WTC11 (cell line): ENCODE measurements at regions not wholly inside any gene's neighbourhood (a gene's known extent, or its start where the extent isn't known, plus 50 kb on each side); places are given as distances from the start of the nearest gene placed in this dataset.

Experiments used
- E2F4 ChIP-seq: sonication (generic); formaldehyde crosslinking; IDR thresholded peaks from 2 replicates; pipeline ENCODE4 v1.8.1; 2022; ENCODE audit warnings: low read depth, mild to moderate bottlenecking, moderate library complexity, missing genetic modification reagents, borderline replicate concordance
- MAX ChIP-seq: sonication (generic); formaldehyde crosslinking; IDR thresholded peaks from 2 replicates; pipeline ENCODE4 v1.8.0; 2022; ENCODE audit warnings: mild to moderate bottlenecking, missing genetic modification reagents
- NFE2L1 ChIP-seq: sonication (generic); formaldehyde crosslinking; IDR thresholded peaks from 2 replicates; pipeline ENCODE4 v1.8.1; 2023; ENCODE audit warnings: missing genetic modification reagents
- ZBTB21 ChIP-seq: sonication (generic); formaldehyde crosslinking; IDR thresholded peaks from 2 replicates; pipeline ENCODE4 v1.8.1; 2023; ENCODE audit warnings: mild to moderate bottlenecking, missing genetic modification reagents, borderline replicate concordance
- TF ChIP-seq, protein P1 (sequence below): fragments of 200-600 bp; IDR thresholded peaks from 2 replicates; pipeline ENCODE4 v1.8.0; 2022; ENCODE audit warnings: antibody characterized with exemption

DNA sequence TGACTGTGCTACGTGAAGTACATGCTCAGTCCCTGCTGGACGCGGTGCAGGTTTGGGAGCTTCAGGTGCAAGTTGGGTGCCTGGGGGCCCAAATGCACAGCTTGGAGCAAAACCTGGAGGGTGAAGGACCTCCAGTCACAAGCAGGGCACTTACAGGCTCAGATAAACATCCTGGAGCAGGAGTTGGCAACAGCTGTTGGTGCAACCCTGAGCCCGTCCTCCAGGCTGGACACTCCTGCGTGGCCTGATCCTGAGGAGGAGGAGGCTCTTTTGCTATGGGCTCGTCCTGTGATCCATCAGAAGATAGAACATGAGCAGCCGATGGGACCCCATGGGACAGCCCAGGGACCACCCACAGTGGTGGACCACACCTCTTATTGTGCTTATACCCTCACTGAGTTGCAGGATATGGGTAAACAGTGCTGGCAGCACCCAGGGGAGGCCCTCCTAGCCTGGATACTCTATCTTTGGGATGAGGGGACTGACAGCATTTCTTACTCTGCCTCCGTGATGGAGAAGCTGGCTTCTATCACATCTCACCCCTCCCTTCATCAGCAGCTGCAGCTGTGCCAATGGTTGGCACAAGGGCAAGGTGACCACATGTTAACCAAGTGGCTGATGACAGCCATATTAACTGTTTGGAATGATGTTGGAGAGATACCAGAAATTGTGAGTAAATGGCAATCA lies 301.6 kb downstream of the ZPLD1 start:
- TF ChIP-seq MAX (CRISPR knock-in tag) (no peak), ZBTB21 (CRISPR knock-in tag) (no peak), E2F4 (no peak), NFE2L1 (CRISPR knock-in tag) (no peak)
- TF ChIP-seq, protein P1, sequence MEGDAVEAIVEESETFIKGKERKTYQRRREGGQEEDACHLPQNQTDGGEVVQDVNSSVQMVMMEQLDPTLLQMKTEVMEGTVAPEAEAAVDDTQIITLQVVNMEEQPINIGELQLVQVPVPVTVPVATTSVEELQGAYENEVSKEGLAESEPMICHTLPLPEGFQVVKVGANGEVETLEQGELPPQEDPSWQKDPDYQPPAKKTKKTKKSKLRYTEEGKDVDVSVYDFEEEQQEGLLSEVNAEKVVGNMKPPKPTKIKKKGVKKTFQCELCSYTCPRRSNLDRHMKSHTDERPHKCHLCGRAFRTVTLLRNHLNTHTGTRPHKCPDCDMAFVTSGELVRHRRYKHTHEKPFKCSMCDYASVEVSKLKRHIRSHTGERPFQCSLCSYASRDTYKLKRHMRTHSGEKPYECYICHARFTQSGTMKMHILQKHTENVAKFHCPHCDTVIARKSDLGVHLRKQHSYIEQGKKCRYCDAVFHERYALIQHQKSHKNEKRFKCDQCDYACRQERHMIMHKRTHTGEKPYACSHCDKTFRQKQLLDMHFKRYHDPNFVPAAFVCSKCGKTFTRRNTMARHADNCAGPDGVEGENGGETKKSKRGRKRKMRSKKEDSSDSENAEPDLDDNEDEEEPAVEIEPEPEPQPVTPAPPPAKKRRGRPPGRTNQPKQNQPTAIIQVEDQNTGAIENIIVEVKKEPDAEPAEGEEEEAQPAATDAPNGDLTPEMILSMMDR: no peak
